ENCODE measurements at regions not wholly inside any gene's neighbourhood (a gene's known extent, or its start where the extent isn't known, plus 50 kb on each side); places are given as distances from the start of the nearest gene placed in this dataset.

DNA sequence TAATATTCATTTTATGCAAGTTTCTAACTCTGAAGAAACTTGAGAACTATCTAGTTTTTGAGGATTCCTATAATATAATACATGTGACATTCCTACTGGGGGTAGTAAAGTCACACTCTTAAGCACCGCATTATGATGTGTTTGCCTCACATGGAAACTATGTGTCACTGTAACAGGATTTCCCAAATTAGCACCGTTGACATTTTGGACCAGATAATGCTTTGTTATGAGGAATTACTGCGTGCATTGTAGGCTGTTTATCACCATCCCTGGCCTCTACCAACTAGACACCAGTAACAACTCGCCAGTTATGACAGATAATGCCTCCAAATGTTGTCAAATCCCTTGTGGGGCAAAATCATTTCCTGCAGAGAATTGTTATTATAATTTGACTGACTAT lies 267.8 kb downstream of the RAP2B start (continued):
- TF ChIP-seq, protein P1, sequence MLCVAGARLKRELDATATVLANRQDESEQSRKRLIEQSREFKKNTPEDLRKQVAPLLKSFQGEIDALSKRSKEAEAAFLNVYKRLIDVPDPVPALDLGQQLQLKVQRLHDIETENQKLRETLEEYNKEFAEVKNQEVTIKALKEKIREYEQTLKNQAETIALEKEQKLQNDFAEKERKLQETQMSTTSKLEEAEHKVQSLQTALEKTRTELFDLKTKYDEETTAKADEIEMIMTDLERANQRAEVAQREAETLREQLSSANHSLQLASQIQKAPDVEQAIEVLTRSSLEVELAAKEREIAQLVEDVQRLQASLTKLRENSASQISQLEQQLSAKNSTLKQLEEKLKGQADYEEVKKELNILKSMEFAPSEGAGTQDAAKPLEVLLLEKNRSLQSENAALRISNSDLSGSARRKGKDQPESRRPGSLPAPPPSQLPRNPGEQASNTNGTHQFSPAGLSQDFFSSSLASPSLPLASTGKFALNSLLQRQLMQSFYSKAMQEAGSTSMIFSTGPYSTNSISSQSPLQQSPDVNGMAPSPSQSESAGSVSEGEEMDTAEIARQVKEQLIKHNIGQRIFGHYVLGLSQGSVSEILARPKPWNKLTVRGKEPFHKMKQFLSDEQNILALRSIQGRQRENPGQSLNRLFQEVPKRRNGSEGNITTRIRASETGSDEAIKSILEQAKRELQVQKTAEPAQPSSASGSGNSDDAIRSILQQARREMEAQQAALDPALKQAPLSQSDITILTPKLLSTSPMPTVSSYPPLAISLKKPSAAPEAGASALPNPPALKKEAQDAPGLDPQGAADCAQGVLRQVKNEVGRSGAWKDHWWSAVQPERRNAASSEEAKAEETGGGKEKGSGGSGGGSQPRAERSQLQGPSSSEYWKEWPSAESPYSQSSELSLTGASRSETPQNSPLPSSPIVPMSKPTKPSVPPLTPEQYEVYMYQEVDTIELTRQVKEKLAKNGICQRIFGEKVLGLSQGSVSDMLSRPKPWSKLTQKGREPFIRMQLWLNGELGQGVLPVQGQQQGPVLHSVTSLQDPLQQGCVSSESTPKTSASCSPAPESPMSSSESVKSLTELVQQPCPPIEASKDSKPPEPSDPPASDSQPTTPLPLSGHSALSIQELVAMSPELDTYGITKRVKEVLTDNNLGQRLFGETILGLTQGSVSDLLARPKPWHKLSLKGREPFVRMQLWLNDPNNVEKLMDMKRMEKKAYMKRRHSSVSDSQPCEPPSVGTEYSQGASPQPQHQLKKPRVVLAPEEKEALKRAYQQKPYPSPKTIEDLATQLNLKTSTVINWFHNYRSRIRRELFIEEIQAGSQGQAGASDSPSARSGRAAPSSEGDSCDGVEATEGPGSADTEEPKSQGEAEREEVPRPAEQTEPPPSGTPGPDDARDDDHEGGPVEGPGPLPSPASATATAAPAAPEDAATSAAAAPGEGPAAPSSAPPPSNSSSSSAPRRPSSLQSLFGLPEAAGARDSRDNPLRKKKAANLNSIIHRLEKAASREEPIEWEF (IDR thresholded peaks at IDR 0.05; ENCODE audit: insufficient replicate concordance, low read depth, low read length) = no peak
- TF ChIP-seq PAX8 (IDR thresholded peaks at IDR 0.05) (no peak), LARP7 (IDR thresholded peaks at IDR 0.05) (no peak), RELA (IDR thresholded peaks at IDR 0.05; ENCODE audit: borderline replicate concordance, partially characterized antibody) (no peak), POLR2AphosphoS5 (IDR thresholded peaks at IDR 0.05; ENCODE audit: low read length) (no peak), CREB1 (IDR thresholded peaks at IDR 0.05; ENCODE audit: low read depth) (no peak), SREBF2 (IDR thresholded peaks at IDR 0.05; ENCODE audit: low read length) (no peak), MXI1 (IDR thresholded peaks at IDR 0.05; ENCODE audit: low read depth, low read length) (no peak), ATF7 (IDR thresholded peaks at IDR 0.05; ENCODE audit: low read depth) (no peak)
- TF ChIP-seq, protein P2, sequence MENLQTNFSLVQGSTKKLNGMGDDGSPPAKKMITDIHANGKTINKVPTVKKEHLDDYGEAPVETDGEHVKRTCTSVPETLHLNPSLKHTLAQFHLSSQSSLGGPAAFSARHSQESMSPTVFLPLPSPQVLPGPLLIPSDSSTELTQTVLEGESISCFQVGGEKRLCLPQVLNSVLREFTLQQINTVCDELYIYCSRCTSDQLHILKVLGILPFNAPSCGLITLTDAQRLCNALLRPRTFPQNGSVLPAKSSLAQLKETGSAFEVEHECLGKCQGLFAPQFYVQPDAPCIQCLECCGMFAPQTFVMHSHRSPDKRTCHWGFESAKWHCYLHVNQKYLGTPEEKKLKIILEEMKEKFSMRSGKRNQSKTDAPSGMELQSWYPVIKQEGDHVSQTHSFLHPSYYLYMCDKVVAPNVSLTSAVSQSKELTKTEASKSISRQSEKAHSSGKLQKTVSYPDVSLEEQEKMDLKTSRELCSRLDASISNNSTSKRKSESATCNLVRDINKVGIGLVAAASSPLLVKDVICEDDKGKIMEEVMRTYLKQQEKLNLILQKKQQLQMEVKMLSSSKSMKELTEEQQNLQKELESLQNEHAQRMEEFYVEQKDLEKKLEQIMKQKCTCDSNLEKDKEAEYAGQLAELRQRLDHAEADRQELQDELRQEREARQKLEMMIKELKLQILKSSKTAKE (IDR thresholded peaks at IDR 0.05; ENCODE audit: low read depth, poor library complexity, severe bottlenecking) = no peak

All from GM12878 (cell line).